ENCODE measurements at regions not wholly inside any gene's neighbourhood (a gene's known extent, or its start where the extent isn't known, plus 50 kb on each side); places are given as distances from the start of the nearest gene placed in this dataset.

- TF ChIP-seq TCF12 (IDR thresholded peaks at IDR 0.05) (no peak), TCF12 (CRISPR knock-in tag; IDR thresholded peaks at IDR 0.05) (no peak), ZNF530 (CRISPR knock-in tag; IDR thresholded peaks at IDR 0.05; ENCODE audit: low read depth) (no peak), GATAD1 (CRISPR knock-in tag; IDR thresholded peaks at IDR 0.05) (no peak), GFI1 (CRISPR knock-in tag; IDR thresholded peaks at IDR 0.05; ENCODE audit: borderline replicate concordance) (no peak), ZNF792 (CRISPR knock-in tag; IDR thresholded peaks at IDR 0.05) (no peak), SIX1 (CRISPR knock-in tag; IDR thresholded peaks at IDR 0.05; ENCODE audit: borderline replicate concordance) (no peak), IRX3 (CRISPR knock-in tag; IDR thresholded peaks at IDR 0.05; ENCODE audit: borderline replicate concordance, low read depth) (no peak), ZMAT3 (CRISPR knock-in tag; conservative IDR thresholded peaks at IDR 0.05) (no peak)
- TF ChIP-seq, protein P1, sequence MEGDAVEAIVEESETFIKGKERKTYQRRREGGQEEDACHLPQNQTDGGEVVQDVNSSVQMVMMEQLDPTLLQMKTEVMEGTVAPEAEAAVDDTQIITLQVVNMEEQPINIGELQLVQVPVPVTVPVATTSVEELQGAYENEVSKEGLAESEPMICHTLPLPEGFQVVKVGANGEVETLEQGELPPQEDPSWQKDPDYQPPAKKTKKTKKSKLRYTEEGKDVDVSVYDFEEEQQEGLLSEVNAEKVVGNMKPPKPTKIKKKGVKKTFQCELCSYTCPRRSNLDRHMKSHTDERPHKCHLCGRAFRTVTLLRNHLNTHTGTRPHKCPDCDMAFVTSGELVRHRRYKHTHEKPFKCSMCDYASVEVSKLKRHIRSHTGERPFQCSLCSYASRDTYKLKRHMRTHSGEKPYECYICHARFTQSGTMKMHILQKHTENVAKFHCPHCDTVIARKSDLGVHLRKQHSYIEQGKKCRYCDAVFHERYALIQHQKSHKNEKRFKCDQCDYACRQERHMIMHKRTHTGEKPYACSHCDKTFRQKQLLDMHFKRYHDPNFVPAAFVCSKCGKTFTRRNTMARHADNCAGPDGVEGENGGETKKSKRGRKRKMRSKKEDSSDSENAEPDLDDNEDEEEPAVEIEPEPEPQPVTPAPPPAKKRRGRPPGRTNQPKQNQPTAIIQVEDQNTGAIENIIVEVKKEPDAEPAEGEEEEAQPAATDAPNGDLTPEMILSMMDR (CRISPR knock-in tag; IDR thresholded peaks at IDR 0.05) = no peak
- TF ChIP-seq, protein P2, sequence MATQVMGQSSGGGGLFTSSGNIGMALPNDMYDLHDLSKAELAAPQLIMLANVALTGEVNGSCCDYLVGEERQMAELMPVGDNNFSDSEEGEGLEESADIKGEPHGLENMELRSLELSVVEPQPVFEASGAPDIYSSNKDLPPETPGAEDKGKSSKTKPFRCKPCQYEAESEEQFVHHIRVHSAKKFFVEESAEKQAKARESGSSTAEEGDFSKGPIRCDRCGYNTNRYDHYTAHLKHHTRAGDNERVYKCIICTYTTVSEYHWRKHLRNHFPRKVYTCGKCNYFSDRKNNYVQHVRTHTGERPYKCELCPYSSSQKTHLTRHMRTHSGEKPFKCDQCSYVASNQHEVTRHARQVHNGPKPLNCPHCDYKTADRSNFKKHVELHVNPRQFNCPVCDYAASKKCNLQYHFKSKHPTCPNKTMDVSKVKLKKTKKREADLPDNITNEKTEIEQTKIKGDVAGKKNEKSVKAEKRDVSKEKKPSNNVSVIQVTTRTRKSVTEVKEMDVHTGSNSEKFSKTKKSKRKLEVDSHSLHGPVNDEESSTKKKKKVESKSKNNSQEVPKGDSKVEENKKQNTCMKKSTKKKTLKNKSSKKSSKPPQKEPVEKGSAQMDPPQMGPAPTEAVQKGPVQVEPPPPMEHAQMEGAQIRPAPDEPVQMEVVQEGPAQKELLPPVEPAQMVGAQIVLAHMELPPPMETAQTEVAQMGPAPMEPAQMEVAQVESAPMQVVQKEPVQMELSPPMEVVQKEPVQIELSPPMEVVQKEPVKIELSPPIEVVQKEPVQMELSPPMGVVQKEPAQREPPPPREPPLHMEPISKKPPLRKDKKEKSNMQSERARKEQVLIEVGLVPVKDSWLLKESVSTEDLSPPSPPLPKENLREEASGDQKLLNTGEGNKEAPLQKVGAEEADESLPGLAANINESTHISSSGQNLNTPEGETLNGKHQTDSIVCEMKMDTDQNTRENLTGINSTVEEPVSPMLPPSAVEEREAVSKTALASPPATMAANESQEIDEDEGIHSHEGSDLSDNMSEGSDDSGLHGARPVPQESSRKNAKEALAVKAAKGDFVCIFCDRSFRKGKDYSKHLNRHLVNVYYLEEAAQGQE (IDR thresholded peaks at IDR 0.05; ENCODE audit: borderline replicate concordance in 1 of 2, low read depth in 1 of 2, low read length in 2 of 2) = no peak
Measured at GRCh38 chr14:98752660-98753059, 519.3 kb downstream of the BCL11B start.

Measured in HepG2 (cell line).